GM12874 (cell line): ENCODE measurements at regions not wholly inside any gene's neighbourhood (a gene's known extent, or its start where the extent isn't known, plus 50 kb on each side); places are given as distances from the start of the nearest gene placed in this dataset.

Source experiments
- TF ChIP-seq, protein P1 (sequence below): IDR thresholded peaks from 2 replicates; pipeline ENCODE4 v1.5.1; 2011; ENCODE audit warnings: low read depth, mild to moderate bottlenecking, control low read depth, low read length, moderate library complexity; ENCODE audit not compliant: insufficient read depth

DNA sequence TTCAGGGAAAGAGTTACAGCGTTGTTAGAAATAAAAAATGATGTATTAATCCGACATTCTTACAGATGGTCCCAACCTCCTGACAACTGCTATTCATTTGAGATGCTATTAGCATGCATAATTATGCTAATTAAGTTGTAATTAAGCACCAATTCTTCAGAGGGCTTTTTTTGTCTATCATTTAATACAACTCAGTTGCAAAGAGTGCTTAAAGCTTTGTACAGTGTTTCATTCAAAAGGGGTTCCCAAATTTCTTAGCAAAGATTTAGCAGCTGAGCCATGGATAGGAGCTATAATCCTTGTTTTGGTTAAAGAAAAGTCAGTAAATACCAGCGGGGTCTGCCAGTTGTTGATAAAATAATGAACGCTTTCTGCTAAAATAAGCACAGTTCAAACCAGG, 150.7 kb upstream of the DYNLRB2 start:
- TF ChIP-seq, protein P1, sequence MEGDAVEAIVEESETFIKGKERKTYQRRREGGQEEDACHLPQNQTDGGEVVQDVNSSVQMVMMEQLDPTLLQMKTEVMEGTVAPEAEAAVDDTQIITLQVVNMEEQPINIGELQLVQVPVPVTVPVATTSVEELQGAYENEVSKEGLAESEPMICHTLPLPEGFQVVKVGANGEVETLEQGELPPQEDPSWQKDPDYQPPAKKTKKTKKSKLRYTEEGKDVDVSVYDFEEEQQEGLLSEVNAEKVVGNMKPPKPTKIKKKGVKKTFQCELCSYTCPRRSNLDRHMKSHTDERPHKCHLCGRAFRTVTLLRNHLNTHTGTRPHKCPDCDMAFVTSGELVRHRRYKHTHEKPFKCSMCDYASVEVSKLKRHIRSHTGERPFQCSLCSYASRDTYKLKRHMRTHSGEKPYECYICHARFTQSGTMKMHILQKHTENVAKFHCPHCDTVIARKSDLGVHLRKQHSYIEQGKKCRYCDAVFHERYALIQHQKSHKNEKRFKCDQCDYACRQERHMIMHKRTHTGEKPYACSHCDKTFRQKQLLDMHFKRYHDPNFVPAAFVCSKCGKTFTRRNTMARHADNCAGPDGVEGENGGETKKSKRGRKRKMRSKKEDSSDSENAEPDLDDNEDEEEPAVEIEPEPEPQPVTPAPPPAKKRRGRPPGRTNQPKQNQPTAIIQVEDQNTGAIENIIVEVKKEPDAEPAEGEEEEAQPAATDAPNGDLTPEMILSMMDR, result no peak

DNA sequence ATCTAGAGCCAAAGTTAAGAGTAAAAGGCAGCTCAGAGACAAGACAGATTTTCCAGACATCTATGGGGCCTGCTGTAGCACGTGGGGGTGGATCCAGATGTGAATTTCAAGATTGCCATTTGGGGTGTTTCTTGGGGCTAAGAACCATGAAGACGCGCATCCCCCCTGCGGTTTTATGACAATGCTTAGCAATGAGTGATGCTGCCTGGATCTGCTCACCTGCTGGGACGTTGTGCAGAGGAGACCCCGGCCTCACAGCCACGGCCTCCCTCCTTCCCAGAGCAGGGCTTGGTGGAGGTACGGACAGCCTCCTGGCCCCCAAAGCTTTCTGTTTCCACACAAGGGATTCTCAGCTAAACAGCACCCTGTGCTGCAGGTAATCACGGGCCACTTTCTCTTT, 151.5 kb upstream of the DYNLRB2 start:
- TF ChIP-seq, protein P1, result no peak

DNA sequence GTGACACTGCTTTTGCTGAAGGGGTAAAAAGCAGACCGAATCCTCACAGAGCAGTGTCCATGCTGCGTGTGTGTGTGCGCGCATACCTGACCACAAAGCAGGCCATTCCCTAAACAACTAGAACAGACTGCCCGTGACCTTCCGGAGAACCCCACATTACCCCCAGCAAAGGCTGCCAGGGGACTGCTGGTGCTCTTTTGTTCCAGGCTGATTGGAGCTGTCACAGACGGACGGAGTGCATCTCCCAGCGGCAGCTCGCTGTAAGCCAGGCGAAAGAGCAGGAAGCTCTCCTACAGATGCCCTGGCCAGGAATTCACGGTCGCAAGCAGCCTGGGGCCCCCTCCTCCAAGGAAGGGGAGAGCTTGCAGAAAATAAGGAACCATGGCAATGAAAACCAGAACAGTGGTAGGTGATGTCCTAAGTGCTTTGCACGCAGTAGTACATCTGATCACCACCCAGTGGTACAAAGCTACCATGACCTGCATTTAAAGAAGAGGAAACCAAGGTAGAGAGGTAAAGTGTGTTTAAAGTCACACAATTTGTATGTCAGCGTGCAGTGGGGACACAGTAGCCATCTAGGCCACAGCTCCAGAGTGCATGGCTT, 153.4 kb upstream of the DYNLRB2 start:
- TF ChIP-seq, protein P1, result no peak

DNA sequence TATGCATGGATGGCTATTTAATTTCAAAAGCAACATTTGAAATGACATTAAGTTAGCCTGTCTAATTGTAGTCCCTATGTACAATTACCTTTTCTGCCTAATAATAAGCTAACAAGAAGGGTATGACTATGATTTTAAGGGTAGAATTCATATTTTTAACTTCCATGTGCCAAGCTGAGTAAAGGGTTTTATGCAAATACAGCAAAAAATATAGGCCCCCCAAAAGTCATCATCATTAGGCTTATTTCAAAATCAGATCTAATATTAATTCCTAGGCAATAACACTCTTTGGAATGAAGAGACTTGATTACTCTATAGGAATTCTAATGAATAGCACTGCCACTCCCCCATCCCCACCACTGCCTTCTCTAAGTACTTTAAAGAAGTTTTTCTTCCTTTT, 155.9 kb upstream of the DYNLRB2 start:
- TF ChIP-seq, protein P1, result no peak

DNA sequence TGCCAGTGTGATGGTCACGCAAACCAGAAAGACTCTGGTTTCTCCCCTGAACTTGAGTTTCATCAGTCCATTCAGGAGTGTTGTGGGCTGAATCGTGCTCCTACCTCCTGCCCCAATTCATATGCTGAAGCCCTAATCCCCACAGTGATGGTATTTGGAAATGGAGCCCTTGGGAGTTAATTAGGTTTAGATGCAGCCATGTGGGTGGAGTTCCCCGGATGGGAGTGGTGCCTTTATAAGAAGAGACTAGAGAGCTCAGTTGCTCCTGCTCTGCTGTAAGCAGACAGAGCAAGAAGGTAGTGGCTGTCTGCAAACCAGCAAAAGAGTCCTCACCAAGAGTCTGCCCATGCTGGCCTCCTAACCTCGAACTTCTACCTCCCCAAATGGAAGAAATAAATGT, 160.3 kb upstream of the DYNLRB2 start:
- TF ChIP-seq, protein P1, result no peak

DNA sequence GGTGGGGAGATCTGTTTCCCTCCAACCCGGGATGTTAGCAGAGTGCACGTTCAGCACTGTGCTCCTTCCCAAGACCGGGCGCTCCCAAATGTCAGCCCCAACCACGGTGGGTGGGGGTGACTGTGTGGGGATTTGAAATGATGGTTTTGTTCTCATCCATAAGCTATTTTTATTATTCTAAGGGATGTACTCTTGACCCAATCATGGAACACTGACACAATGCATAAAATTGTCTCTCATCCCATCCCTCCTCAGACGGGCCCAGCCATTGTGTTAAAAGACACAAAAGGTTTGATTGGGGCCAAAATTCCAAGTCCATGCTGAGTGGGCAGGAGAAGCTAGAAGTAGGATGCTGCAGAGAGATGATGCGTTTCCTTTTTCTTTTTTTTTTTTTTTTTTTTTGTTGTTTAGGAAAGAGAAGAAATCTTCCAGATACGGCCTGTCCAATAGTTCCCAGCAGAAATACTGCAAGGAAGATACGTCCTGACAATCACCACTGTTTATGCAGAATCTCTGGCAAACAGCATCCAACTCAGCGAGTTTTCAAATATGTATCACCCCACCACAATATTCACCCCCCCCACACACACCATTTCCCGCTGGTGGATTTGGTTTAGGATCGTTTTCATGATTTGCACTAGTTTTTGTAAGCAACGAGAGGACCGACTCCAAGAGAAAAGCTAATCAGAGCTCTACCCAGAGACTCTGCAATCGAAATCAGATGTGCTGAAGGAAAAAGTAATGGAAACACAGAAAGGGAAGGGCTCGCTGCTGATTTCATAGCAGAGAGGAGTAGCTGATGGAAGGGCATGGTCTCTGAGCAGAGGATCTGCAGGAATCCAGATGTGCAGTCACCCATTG, 163.5 kb upstream of the DYNLRB2 start:
- TF ChIP-seq, protein P1, result no peak

DNA sequence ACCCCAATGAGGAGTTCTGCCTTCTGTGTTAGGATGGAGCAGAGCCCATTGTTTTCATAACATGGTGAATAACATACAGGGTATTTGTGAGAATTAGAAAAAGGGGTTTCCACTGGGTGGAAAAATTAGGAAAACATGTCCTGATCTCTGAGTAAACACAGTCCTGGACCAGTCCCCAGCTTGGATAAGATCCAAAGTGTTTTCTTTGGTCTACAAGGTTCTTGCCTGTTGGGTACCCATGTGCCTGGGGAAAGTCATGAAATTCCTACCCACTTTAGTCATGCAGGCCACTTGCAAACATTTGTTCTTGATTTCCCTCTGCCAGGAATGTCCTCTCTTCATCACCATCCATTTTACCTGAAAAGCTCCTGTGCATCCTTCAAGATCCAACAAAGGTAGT, 164.8 kb upstream of the DYNLRB2 start:
- TF ChIP-seq, protein P1, result no peak
